ENCODE measurements at regions not wholly inside any gene's neighbourhood (a gene's known extent, or its start where the extent isn't known, plus 50 kb on each side); places are given as distances from the start of the nearest gene placed in this dataset.

- no peak for DNase-seq
These were observed 55.0 kb downstream of the GPR6 start for GRCh38 chr6:110033101-110033500.

GRCh38 chr6:110033749-110034666, 55.9 kb downstream of the GPR6 start:
- DNase-seq = no peak

GRCh38 chr6:110034667-110035036, 56.5 kb downstream of the GPR6 start:
- DNase-seq = no peak

- no peak for DNase-seq
These were observed 57.2 kb downstream of the GPR6 start for GRCh38 chr6:110035321-110035720.

GRCh38 chr6:110036408-110037302, 58.5 kb downstream of the GPR6 start:
- DNase-seq = no peak

- no peak for DNase-seq
These were observed 59.7 kb downstream of the GPR6 start for GRCh38 chr6:110037726-110038295.

GRCh38 chr6:110039364-110039980, 61.4 kb downstream of the GPR6 start:
- DNase-seq = peak; percentile 83

GRCh38 chr6:110039981-110040383, 61.9 kb downstream of the GPR6 start:
- peak; percentile 18 for DNase-seq

- no peak for DNase-seq
These were observed 62.6 kb downstream of the GPR6 start for GRCh38 chr6:110040716-110041115.

GRCh38 chr6:110041126-110041525, 63.0 kb downstream of the GPR6 start:
- DNase-seq = no peak

GRCh38 chr6:110041830-110042229, 63.7 kb downstream of the GPR6 start:
- no peak for DNase-seq

GRCh38 chr6:110042670-110043296, 64.7 kb downstream of the GPR6 start:
- DNase-seq = no peak

GRCh38 chr6:110043366-110043994, 65.4 kb downstream of the GPR6 start:
- DNase-seq = no peak

GRCh38 chr6:110044096-110044495, 66.0 kb downstream of the GPR6 start:
- no peak for DNase-seq

- no peak for DNase-seq
These were observed 66.5 kb downstream of the GPR6 start for GRCh38 chr6:110044622-110045021.

- DNase-seq = peak; percentile 23
These were observed 70.2 kb downstream of the GPR6 start for GRCh38 chr6:110048221-110048875.

- no peak for DNase-seq
These were observed 71.8 kb downstream of the GPR6 start for GRCh38 chr6:110049696-110050439.

Data from fibroblast of skin of back (primary cell).